K562 (cell line): ENCODE measurements at regions not wholly inside any gene's neighbourhood (a gene's known extent, or its start where the extent isn't known, plus 50 kb on each side); places are given as distances from the start of the nearest gene placed in this dataset.

ENCODE experiments used
- ADNP ChIP-seq: fragments of 200-800 bp; sonication (Bioruptor generic); IDR thresholded peaks from 2 replicates; pipeline ENCODE4 v1.6.1; 2016; ENCODE audit warnings: missing genetic modification characterization, missing compliant biosample characterization
- GTF2A2 ChIP-seq: IDR thresholded peaks from 2 replicates; pipeline ENCODE4 v1.6.1; 2016; ENCODE audit warnings: mild to moderate bottlenecking, missing genetic modification characterization, missing compliant biosample characterization
- HDAC6 ChIP-seq: IDR thresholded peaks from 2 replicates; pipeline ENCODE4 v1.6.1; 2012; ENCODE audit warnings: low read depth, mild to moderate bottlenecking, control low read depth, inconsistent platforms, low read length, moderate library complexity
- KLF6 ChIP-seq: fragments of 250-450 bp; sonication (Bioruptor Pico); IDR thresholded peaks from 2 replicates; pipeline ENCODE4 v1.4.0; 2020; ENCODE audit warnings: mild to moderate bottlenecking, moderate library complexity, borderline replicate concordance
- ZNF407 ChIP-seq: fragments of 450-650 bp; IDR thresholded peaks from 2 replicates; pipeline ENCODE4 v1.6.1; 2016; ENCODE audit warnings: low read depth

DNA sequence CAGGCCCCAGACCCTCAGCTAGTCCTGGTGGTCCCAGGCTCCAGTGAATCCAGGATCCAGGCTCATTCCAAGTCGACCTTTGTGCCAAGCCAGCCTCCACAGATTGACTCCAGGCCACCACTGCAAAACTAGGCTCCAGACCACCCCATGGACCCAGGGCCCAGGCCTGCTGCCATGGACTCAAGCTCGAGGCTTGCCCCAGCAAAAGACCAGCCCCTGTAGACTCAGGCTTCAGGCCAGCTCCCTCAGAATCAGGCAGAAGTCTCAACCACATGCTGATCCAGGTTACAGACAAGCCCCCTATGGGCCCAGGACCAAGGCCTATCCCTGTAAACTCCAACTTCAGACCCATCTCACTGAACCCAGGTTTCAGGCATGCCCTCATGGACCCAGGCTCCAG lies 692.4 kb downstream of the PCDH19 start (continued):
- no peak for TF ChIP-seq ZNF407
- no peak for TF ChIP-seq HDAC6
- TF ChIP-seq KLF6 (CRISPR knock-in tag), result no peak
- no peak for TF ChIP-seq GTF2A2
- no peak for TF ChIP-seq ADNP
